ENCODE measurements at regions not wholly inside any gene's neighbourhood (a gene's known extent, or its start where the extent isn't known, plus 50 kb on each side); places are given as distances from the start of the nearest gene placed in this dataset.

DNA sequence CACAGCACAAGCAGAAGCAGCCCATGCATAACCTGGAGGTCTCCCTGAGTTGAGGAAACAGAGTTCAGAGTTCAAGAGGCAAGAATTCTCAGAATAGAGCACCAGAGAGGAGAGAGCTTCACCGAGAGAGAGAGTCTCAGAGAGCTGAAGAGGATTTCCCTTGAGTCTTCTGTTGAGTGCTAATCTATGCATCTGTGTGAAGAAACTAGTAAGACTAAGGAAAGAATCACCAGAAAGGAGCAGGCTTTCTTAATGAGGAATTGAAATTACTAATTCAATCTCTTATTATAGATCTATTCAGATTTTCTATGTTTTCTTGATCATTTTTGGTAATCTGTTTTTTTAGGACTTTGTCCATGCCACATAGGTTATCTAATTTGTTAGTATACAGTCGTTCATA, 89.3 kb upstream of the CTAGE1 start:
- no peak overlapping the region for H3K4me3 ChIP-seq (ENCODE audit: low read depth, low read length, poor library complexity, severe bottlenecking)
- BruUV-seq (replicated peaks): no TSS peak
- CTCF ChIA-PET: no interaction called here

DNA sequence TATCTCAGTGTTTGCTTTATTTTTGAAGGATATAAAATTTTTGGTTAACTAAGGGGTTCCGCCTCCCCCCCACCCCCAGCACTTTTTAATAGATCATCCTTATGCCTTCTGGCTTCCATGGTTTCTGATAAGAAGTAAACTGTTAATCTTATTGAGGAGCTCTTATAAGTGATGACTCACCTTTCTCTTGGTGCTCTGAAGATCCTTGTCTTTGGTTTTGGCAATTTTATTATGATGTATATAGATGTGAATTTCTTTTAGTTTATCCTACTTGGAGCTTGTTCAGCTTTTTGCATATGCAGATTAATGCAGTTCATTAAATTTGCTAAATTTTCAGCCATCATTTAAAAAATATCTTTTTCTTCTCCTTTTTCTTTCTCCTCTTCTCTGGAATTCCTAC, 91.7 kb upstream of the CTAGE1 start:
- Histone ChIP-seq H3K27ac (ENCODE audit: low read depth, low read length, poor library complexity, severe bottlenecking) (no peak overlapping the region), H3K36me3 (ENCODE audit: insufficient read depth, low read length, poor library complexity, severe bottlenecking) (no peaks in the 10 kb centered on the region), H3K27me3 (replicated peaks; ENCODE audit: insufficient read depth, low read depth, low read length, poor library complexity) (peaks cover 4% of the 10 kb centered on the region), H3K9me3 (ENCODE audit: low read depth, low read length, poor library complexity, severe bottlenecking) (no peaks in the 10 kb centered on the region), H3K4me1 (ENCODE audit: insufficient read depth, low read length, poor library complexity, severe bottlenecking) (no peaks in the 10 kb centered on the region), H3K4me3 (ENCODE audit: low read depth, low read length, poor library complexity, severe bottlenecking) (no peak overlapping the region)
- POLR2A ChIA-PET (ENCODE audit: low non-redundant PET): interaction anchor here (0.6 kb wide), 1 partner anchor 17 kb away, joined by 3 read pairs; no protein-coding TSS in a partner anchor
- CTCF ChIA-PET: interaction anchor here (0.6 kb wide), 1 partner anchor 513 kb away, joined by 3 read pairs; no protein-coding TSS in a partner anchor
- DNase-seq (ENCODE audit: low spot score): no peak
- BruUV-seq (replicated peaks): no TSS peak
- TF ChIP-seq CTCF (conservative IDR thresholded peaks at IDR 0.05; ENCODE audit: low read depth, low read length) (no peak), EZH2 (IDR thresholded peaks at IDR 0.05; ENCODE audit: borderline replicate concordance, low read depth, low read length, poor library complexity, severe bottlenecking) (no peak)
- intact Hi-C loops (cut with micrococcal nuclease; ENCODE audit: unreplicated experiment): no loop called here

More for the DNA sequence above, 89.3 kb upstream of the CTAGE1 start:
- POLR2A ChIA-PET (ENCODE audit: low non-redundant PET): no interaction called here
- no peak for TF ChIP-seq CTCF (conservative IDR thresholded peaks at IDR 0.05; ENCODE audit: low read depth, low read length)
- no peak for TF ChIP-seq EZH2 (IDR thresholded peaks at IDR 0.05; ENCODE audit: borderline replicate concordance, low read depth, low read length, poor library complexity, severe bottlenecking)
- Histone ChIP-seq H3K9me3 (ENCODE audit: low read depth, low read length, poor library complexity, severe bottlenecking) (no peaks in the 10 kb centered on the region), H3K36me3 (ENCODE audit: insufficient read depth, low read length, poor library complexity, severe bottlenecking) (no peaks in the 10 kb centered on the region), H3K27ac (ENCODE audit: low read depth, low read length, poor library complexity, severe bottlenecking) (no peak overlapping the region), H3K27me3 (replicated peaks; ENCODE audit: insufficient read depth, low read depth, low read length, poor library complexity) (peaks cover 4% of the 10 kb centered on the region), H3K4me1 (ENCODE audit: insufficient read depth, low read length, poor library complexity, severe bottlenecking) (no peaks in the 10 kb centered on the region)
- DNase-seq (ENCODE audit: low spot score): no peak
- intact Hi-C loops (cut with micrococcal nuclease; ENCODE audit: unreplicated experiment): no loop called here

GRCh38 chr18:22510697-22511096, 93.0 kb upstream of the CTAGE1 start:
- H3K36me3 ChIP-seq (ENCODE audit: insufficient read depth, low read length, poor library complexity, severe bottlenecking): no peaks in the 10 kb centered on the region
- ChIA-PET POLR2A (ENCODE audit: low non-redundant PET) (no interaction called here), CTCF (no interaction called here)
- TF ChIP-seq CTCF (conservative IDR thresholded peaks at IDR 0.05; ENCODE audit: low read depth, low read length): no peak
- TF ChIP-seq EZH2 (IDR thresholded peaks at IDR 0.05; ENCODE audit: borderline replicate concordance, low read depth, low read length, poor library complexity, severe bottlenecking): no peak
- H3K27ac ChIP-seq (ENCODE audit: low read depth, low read length, poor library complexity, severe bottlenecking): no peak overlapping the region
- no TSS peak for BruUV-seq (replicated peaks)
- no peaks in the 10 kb centered on the region for H3K4me1 ChIP-seq (ENCODE audit: insufficient read depth, low read length, poor library complexity, severe bottlenecking)
- peaks cover 4% of the 10 kb centered on the region for H3K27me3 ChIP-seq (replicated peaks; ENCODE audit: insufficient read depth, low read depth, low read length, poor library complexity)
- no peaks in the 10 kb centered on the region for H3K9me3 ChIP-seq (ENCODE audit: low read depth, low read length, poor library complexity, severe bottlenecking)
- no peak overlapping the region for H3K4me3 ChIP-seq (ENCODE audit: low read depth, low read length, poor library complexity, severe bottlenecking)
- intact Hi-C loops (cut with micrococcal nuclease; ENCODE audit: unreplicated experiment): no loop called here
- DNase-seq (ENCODE audit: low spot score): no peak
